ENCODE measurements at regions not wholly inside any gene's neighbourhood (a gene's known extent, or its start where the extent isn't known, plus 50 kb on each side); places are given as distances from the start of the nearest gene placed in this dataset.

DNA sequence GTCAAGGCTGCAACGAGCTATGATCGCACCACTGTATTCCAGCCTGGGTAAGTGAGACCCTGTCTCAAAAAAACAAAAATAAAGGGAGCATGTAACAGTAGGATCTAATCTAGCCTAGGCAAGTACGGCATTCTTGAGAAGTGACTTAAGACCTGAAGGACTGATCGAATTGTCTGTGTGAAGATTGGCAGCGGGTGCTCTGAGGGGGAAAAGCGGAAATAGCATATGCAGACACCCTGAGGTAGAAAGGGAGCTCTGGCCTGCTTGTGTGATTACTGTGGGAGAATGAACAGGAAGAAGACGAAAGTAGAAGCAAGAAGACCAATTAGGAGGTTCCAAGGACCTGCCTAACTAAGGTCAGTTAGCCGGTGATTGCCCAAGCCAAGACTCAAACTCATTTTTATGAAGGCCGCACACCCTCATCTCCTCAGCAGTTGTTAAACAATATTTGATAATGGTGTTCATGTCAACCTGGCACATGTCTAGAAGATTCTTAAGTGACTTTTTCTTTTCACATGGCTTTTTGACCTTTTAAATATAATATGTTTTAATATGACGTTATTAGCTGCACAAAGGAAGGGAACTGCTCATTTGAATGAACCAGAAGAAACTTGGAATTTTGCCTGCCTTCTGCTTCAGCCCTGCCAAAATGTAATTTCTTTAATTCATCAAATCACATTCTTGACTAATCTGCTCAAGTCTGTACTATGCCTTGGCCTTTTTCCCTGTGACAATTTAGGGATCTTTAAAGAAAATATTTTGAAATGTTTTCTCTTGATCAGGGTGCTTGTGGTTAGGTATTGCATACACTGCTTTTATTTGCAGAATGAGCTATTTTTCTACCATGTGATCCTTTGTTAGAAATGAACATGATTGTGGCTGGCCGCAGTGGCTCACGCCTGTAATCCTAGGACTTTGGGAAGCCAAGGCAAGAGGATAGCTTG lies 289.2 kb upstream of the DMRT1 start:
- no peak for DNase-seq

DNA sequence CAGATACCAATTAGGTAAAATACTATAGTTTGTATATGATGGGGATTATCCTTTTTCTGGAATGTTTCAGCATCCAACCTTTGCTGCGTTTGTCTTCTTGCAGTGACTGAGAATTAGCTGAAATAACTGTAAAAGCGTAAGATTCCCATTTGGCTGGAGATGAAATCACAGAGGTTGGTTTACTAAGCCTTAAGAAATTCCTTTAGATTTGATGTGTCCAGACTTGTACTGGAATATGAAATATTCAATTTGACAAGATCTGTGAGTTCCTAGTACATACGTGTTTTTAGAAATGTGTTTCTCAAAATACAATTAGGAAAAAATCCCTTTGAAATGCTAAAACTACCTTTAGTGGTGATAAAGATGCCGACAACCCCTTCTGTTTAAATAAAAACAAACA lies 286.0 kb upstream of the DMRT1 start:
- no peak for DNase-seq

DNA sequence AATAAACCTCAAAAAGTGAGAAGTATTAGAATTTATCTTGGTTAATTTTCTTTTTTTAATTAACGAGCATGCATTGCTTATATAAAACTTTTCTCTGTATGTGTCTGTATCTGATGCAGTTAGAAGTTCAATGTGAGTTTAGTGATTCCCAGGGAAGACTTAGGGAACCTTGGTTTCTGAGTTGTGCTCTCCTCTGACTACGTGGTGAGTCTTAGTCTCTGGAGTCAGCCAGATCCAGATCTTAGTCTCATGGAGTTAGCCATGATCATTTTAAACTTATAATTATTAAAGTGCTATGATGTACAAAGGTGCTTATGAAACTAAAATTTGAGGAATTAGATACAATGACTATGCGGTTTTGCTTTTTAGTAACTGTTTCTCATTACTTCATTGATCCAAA lies 285.3 kb upstream of the DMRT1 start:
- DNase-seq: no peak

DNA sequence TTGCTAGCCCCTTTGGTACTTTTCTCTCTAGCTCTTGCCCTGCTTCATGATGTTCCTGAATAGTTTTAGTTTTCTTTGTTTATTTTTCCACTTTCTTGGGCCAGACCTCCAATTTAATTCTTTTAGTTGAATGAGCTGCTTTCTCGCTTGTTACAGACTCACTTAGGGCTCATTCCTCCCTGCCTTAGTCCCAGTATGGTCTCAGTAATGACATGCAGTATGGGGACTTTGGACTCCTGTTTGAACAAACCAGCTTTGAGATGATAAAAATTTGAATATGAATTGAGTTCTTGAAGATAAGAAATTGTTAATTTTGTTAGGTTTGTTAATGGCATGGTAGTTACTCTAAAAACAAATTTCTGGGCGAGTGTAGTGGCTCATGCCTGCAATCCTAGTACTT lies 284.8 kb upstream of the DMRT1 start:
- DNase-seq: no peak

DNA sequence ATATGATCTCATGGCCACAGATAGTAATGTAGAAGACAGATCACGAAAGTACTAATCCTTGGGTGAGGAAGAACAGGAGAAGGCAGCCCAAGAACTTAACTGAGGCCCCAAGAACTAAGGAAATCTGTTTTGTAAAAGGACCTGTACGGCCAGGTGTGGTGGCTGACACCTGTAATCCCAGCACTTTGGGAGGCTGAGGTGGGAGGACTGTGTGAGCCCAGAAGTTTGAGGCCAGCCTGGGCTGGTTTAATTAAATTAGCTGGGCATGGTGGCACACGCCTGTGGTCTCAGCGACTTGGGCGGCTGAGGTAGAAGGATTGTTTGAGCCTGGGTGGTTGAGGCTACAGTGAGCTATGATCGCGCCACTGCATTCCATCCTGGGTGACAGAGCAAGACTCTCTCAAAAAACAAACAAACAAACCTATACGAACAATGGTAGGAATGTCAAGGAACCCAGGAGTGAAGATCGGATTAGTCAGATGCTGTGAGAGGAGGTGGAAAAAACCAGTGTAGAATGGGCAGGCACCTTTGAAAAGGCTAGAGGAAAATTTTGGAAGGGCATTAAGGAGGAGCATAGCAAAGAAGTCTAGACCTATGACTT lies 283.8 kb upstream of the DMRT1 start:
- no peak for DNase-seq

DNA sequence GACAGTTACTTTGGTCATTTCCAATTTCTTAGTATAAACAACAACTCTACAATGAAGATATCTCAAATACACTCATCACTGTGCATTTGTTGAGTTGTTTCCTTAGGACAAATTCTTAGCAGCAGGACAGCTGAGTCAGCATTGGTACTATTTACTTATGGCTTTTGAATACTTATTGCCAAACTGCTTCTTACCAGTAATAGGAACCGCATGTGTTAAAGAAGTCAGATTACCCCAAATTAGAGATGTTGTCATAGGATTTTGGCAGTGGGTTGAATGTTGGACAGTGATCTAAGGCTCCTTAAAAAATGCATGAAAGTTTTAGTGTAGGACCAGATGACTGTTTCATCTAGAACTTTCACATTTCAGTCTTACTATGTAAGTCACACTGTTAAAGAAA lies 280.1 kb upstream of the DMRT1 start:
- no peak for DNase-seq

DNA sequence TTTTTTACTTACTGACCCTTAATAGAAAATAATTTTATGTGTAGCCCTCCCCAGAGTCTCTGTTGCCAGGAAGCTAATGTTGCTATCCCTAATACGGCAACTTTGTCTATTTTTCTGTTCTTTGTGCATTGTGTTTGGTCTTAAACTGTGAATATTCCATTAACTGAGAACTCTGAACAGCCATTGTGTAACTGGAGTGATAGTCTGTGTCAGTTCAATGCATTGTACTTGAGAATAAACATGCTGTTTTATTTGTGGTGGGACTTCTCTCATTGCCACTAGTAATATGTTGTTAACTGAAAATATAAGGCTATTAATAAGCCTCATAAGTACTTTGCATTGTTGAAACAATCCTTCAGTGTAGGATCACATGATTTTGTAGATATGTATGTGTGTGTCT lies 278.3 kb upstream of the DMRT1 start:
- DNase-seq: no peak

DNA sequence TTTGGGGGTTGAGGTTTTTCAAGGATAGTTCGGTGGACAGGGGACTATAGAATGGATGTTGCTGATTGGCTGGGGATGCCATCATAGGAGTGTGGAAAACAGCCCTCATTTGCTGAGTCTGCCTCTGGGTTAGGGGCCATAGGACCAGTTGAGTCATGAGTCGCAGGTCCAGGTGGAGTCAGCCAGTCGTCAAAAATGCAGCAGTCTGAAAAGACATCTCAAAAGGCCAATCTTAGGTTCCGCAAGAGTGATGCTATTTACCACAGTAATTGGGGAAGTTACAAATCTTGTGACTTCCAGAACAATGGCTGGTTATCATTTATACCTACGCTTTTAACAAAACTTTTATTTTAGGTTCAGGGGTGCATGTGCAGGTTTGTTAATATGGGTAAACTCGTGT lies 276.0 kb upstream of the DMRT1 start:
- no peak for DNase-seq

DNA sequence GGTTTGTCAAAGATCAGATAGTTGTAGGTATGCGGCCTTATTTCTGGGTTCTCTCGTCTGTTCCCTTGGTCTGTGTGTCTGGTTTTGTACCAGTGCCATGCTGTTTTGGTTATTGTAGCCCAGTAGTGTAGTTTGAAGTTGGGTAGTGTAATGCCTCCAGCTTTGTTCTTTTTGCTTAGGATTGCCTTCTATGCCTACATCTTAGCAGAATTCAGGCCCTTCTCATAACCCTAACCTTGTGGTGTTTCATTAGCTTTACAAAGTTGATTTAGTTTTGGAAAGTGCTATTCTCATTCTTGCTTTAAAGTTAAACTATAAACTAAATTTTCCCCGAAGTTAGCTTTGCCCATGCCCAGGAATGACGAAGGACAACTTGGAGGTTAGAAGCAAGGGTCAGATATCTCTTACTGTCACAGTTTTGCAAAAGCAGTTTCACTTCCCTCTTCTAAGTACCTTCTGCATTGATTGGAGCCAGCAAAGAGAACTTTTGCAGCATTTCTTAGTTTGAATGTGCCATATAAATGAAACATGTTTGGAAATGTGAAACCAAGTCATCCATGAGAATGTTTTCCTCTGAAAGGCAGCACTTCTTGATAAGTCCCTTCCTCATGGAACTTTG lies 274.3 kb upstream of the DMRT1 start:
- DNase-seq: no peak

DNA sequence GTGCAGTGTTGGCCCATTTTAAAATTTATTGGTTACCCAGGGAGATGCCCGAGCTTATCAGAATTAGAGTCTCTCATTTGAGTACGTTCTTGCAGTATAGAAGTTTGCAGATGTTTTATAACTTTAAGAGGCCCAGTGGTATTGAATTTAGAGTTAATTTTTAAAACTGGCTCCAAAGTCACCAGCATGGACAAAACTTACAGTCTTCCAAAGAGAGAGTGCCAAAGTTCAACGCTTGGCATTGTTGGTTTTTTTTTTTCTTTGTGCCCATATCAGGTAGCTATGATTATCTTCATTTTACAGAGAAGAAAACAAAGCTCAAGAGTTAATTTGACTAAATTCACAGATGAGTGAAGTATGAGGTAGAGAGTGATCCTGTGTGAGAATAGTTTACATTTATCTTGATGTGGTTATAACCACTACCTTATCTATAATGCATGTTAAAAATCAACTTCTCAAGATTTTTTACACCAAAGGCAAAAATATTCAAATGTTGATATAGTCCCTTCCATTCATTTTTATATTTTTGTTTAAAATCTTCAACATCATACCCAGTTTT lies 273.7 kb upstream of the DMRT1 start:
- no peak for DNase-seq

DNA sequence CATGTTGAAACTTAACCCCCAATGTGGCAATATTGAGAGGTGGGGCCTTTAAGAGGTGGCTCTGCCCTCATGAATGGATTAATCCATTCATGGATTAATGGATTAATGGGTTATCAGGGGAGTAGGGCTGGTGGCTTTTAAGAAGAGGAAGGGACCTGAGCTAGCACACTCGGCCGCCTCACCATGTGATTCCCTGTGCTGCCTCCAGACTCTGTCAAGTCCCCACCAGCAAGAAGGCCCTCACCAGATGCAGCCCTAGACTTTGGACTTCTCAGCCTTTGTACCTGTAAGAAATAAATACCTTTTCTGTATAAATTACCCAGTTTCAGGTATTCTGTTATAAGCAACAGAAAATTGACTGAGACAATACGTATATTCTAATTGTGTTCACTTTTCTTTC lies 272.2 kb upstream of the DMRT1 start:
- DNase-seq: no peak

DNA sequence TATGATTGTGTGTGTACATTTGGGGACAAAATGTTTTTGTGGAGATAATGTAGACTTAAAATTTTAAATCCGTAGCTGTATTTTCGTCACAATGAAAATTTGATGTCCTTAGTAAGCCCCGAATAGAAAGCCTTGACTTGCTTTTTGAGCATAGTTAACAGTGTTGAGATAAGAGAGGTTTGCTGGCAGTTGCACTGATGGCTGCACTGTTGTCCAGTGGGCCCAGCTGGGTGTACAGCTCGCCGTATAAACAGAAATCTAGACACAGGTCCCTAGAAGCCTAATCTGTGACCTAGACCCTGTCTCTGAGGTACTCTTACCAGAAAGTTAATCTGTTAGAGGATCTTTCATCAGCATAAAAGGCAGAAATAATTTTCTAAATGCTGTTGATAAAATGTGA lies 271.3 kb upstream of the DMRT1 start:
- no peak for DNase-seq

DNA sequence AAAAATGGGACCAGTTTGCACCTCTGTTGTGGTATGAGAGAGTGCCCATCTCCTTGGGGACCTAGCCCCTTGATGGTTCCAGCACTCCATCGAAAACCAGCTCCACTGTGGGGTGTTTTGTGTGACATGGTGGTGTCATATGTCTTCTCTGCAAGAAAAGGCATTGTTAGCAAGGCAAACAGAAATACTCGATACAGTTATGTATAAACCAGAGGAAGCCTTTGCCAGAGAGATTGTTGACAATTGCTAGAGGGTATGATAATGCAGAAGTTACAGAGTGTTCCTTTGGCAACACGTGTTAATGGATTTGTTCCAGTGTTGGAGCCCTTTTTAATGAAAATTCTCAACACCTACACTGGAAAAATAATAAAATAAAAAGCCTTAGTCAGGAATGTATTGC lies 270.4 kb upstream of the DMRT1 start:
- DNase-seq: no peak

DNA sequence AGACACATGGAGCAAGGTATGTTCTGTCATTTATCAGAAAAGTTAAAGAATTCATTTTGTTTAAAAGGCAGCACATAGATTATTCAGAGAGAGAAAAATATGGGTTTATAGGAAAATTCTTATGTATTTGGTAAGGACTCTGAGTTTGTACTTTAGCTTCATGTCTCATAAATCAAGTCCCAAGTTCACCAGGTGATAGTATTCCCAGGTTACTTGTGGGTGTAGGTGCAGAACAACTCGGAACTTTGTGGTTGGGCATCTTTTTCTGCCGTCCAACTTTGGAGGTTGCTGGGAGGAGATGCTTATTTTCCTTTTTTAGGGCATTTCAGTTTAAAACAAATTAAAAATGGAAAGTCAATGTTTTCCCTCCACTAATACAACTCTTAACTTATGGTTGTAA lies 269.8 kb upstream of the DMRT1 start:
- DNase-seq: no peak

DNA sequence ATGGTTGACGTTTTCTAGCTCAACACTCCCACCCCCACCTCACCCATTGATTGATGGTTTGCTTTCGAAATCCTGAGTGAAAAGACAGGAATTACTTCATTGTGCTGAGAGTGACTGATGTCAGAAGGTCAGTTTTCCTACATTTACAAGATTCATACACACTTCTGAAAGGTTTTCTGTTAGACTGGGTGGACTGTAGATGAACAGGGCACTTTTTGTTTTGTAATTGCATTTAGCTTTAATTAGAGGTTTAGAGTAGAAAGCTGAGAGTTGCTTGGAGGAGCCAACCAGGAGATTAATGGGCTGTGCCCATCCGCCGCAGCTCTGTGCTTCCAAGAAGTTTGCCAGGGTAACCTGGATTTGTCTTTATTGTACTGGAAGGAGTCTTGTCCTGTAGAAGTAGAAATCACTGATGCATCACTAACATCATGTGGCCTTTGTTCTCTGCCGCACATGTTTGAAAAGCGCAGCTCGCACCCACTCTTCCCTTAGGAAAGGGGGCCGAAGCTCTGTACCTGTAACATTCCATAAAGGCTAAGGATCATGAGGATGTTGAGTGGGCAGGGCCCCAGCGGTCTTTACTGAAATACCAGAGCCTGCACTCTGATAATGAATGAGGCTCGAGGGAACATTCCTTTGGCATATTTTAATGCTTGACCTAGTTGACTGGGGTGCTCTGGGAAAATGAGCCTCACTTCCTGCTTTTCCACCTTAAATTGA lies 267.6 kb upstream of the DMRT1 start:
- DNase-seq: no peak

DNA sequence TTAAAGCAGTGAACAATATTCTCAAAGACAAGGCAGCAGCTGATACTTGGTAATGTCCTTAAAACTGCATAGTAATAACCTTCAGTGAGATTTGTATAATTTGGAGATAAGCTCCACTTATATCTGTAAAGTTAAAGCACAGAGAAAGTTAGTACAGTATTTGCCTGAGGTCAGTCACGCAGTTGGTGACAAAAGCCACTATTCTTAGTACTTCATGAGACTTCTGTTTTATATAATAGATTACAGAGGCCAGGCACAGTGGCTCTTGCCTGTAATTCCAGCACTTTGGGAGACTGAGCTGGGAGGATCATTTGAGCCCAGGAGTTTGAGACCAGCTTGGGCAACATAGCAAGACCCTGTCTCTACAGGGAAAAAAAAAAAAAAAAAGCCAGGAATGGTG lies 266.4 kb upstream of the DMRT1 start:
- no peak for DNase-seq

DNA sequence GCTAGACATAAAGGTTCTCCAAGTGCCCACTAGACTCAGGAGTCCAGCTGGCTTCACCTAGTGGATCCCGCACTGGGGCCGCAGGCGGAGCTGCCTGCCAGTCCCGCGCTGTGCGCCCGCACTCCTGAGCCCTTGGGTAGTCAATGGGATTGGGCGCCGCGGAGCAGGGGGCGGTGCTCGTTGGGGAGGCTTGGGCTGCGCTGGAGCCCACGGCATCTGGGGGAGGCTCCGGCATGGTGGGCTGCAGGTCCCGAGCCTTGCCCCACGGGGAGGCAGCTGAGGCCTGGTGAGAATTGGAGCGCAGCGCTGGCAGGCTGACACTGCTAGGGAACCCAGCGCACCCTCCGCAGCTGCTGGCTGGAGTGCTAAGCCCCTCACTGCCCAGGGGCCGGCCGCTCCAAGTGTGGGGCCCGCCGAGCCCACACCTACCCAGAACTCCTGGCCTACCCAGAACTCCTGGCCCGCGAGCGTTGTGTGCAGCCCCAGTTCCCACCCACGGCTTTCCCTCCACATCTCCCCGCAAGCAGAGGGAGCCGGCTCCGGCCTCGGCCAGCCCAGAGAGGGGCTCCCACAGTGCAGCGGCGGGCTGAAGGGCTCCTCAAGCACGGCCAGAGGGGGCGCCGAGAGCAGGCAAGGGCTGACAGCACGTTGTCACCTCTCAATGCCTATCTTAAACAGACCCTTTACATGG lies 260.7 kb upstream of the DMRT1 start:
- DNase-seq: no peak

DNA sequence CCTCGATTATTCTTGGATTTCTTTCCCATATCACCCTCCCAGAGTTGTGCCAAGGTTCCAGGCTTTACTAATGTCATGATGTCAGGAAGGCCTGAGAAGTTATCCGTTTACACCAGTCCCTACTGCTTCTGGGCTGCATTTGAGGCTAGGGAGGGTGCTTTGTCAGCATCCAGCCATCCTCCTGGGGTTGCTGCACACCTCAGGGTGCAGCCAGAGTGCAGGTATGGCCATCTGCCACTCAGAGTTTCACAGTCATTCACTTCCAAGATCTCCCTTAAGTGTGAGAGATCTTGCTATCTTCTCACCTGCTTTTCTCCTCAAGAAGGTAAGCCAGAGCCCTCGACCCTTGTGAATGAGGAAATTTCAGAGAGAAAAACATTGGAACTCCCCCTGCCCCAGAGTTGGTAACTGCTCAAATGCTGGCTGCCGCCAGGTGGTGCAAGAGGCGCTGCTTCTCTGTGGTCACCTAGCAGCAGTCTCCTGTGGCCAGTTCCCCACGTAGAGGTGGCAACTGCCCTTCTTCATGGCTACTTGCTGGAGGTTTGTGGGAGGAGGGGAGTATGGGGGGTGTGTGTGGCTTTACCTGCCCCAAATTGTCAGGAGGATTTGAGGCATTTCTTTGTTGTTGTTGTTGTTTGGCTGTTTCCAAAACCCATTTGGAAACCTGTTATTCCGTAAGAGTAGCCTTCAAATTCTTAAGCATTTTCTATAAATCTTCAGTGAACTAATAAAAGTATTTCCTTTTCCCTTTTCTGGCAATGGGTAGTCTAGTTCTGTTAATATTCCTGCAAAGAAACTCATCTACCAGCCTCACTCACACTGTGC lies 259.6 kb upstream of the DMRT1 start:
- DNase-seq: no peak

DNA sequence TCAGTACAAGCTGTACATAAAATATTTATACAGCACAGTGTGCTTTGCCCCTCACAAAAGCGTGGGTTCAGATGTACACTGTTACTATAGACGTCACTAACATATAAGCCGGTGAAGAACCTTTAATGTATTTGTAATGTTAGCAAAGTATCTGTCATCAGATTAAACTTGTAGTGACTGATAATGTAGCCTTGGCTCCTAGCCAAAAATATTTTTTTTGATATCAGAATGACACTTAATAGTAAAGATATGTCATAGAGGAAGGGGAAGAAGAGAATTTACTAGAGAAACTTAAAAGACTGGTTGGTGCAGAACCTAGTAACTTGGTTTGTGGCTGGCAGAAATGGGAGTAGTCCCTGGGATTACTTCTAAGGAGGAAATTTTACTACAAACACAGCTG lies 258.7 kb upstream of the DMRT1 start:
- no peak for DNase-seq

DNA sequence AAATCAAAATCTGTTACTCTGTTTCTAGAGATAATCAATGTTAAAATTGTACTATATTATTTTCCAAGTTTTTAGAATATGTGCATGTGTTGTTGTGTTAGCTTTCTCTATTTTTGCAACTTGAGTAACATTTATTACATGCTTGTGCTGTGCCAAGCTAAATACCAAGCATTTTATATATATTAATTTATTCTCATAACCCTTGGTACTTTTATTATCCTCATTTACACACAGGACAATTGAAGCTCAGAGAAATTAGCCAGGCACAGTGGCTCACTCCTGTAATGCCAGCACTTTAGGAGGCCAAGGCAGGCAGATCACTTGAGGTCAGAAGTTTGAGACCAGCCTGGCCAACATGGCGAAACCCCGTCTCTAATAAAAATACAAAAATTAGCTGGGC lies 254.0 kb upstream of the DMRT1 start:
- DNase-seq: no peak

DNA sequence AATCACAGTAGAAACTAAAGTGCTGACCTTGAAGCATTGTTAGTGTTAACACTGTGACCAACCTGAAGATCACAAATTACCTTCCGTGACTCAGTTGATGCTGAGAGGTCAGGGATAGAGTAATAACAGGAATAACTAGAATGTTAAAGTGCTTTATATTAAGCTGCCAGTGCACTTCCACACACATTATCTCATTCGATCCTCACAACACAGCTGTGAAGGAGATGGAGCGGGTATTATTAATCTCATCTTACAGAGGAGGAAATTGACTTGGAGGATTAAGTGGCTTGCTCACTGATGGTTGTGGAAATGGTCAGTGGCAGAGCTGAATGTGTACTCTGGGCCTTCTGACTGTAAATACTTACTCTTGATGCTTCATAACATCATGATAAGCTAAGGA lies 252.5 kb upstream of the DMRT1 start:
- DNase-seq: no peak

DNA sequence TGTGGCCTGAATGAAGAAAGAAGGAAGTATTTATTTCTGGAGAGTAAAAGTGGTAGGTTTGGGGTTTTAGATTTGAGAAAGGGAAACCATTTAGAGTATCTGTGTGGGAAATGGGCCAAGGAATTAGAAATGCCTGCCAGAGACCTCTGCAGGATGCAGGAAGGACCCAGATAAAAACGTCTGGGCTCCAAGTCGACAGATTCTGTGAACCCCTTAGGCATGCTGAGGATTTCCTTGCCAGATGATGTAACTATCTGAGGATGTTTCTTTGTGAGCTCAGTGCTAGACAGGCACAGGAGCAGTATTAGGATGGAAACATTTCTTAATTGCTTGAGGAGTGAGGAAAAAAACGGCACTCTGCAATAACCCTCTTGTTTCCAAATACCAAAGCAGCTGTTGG lies 251.8 kb upstream of the DMRT1 start:
- DNase-seq: no peak
